ENCODE measurements at regions not wholly inside any gene's neighbourhood (a gene's known extent, or its start where the extent isn't known, plus 50 kb on each side); places are given as distances from the start of the nearest gene placed in this dataset.

DNA sequence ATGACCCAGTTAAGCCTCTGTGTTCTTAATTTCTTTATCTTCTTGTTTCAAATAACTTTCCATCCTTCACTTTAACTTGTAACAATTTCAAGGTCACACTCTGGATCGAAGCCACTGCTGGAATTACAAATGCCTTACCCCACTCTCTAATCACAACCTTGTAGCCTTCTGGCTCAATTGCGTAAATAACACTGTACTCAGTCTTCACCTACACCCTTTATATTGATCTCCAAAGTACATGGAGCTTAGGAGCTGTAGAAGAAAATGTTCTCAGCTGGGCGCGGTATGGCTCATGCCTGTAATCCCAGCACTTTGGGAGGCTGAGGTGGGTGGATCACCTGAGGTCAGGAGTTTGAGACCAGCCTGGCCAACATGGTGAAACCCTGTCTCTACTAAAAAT is 164.3 kb upstream of the NPSR1 start:
- TF ChIP-seq CTCF (conservative IDR thresholded peaks at IDR 0.05; ENCODE audit: low read length): no peak
- no peak for TF ChIP-seq EZH2phosphoT487 (IDR thresholded peaks at IDR 0.05; ENCODE audit: borderline replicate concordance)

All from Loucy (cell line).